NCI-H1930 (cell line): ENCODE measurements at regions not wholly inside any gene's neighbourhood (a gene's known extent, or its start where the extent isn't known, plus 50 kb on each side); places are given as distances from the start of the nearest gene placed in this dataset.
"Not testable (repeated sequence)": the region's sequence is repeated elsewhere in the genome, so short reads cannot be mapped to it uniquely, and the experiment has no call there.

Experiments
- DNase-seq, 2 experiments: peaks; one replicate each; lab custom pipeline; 2025; lab: John Stamatoyannopoulos, UW

GRCh38 chr11:56876621-56877275 lies 112.0 kb upstream of the OR5AK2 start:
- no peak for DNase-seq

GRCh38 chr11:56855217-56855616 lies 106.7 kb upstream of the OR9G4 start:
- no peak for DNase-seq

- no peak for DNase-seq
Measured at GRCh38 chr11:56852131-56852530, 103.6 kb upstream of the OR9G4 start.

- DNase-seq = no peak
Measured at GRCh38 chr11:56849852-56850251, 101.4 kb upstream of the OR9G4 start.

- DNase-seq = no peak
Measured at GRCh38 chr11:56849250-56849649, 100.8 kb upstream of the OR9G4 start.

- no peak for DNase-seq
Measured at GRCh38 chr11:56848141-56848809, 99.8 kb upstream of the OR9G4 start.

- no peak for DNase-seq
Measured at GRCh38 chr11:56846631-56847576, 98.4 kb upstream of the OR9G4 start.

- DNase-seq = no peak
Measured at GRCh38 chr11:56845121-56845732, 96.7 kb upstream of the OR9G4 start.

- DNase-seq = no peak
Measured at GRCh38 chr11:56843816-56844215, 95.3 kb upstream of the OR9G4 start.

- no peak for DNase-seq
Measured at GRCh38 chr11:56842814-56843794, 94.6 kb upstream of the OR9G4 start.

- DNase-seq = peak; percentile 6 to 44
Measured at GRCh38 chr11:56841210-56841810, 92.8 kb upstream of the OR9G4 start.

GRCh38 chr11:56827357-56827756 lies 78.9 kb upstream of the OR9G4 start:
- not testable (repeated sequence) for DNase-seq

GRCh38 chr11:56819916-56820315 lies 71.4 kb upstream of the OR9G4 start:
- DNase-seq = no peak

GRCh38 chr11:56817661-56818060 lies 69.2 kb upstream of the OR9G4 start:
- no peak for DNase-seq

- no peak for DNase-seq
Measured at GRCh38 chr11:56816259-56816658, 67.8 kb upstream of the OR9G4 start.

GRCh38 chr11:56808326-56808725 lies 59.8 kb upstream of the OR9G4 start:
- DNase-seq = no peak

- DNase-seq = no peak
Measured at GRCh38 chr11:56799691-56800210, 51.3 kb upstream of the OR9G4 start.
